H1 (cell line): ENCODE measurements at regions not wholly inside any gene's neighbourhood (a gene's known extent, or its start where the extent isn't known, plus 50 kb on each side); places are given as distances from the start of the nearest gene placed in this dataset.
A peak's percentile ranks its signal among the peaks of the same experiment; 100 is the strongest.

Experiments used
- CTCF ChIA-PET: fragments of 300-600 bp; sonication (Branson Sonifier 250); formaldehyde crosslinking; loops from one replicate; lab custom pipeline; 2021; ENCODE audit not compliant: partially characterized antibody; lab: Charles Lee
- POLR2A ChIA-PET: fragments of 300-600 bp; sonication (Branson Sonifier 250); formaldehyde crosslinking; loops from one replicate; lab custom pipeline; 2021; ENCODE audit warnings: inconsistent platforms; ENCODE audit not compliant: partially characterized antibody; lab: Charles Lee
- DNase-seq, 2 experiments: peaks; one replicate each; pipeline versions ENCODE4 v3.0.0 to v3.0.0-alpha.2; 2010 to 2022; ENCODE audit warnings: low spot score in 2 of 2, low read depth in 1 of 2, mixed read lengths in 1 of 2
- FAIRE-seq: peaks from 2 replicates; lab custom pipeline; 2011; peaks lifted over from hg19 to GRCh38; lab: Jason Lieb, UNC
- H2AFZ ChIP-seq: 2 replicates; pipeline ENCODE4 v1.8.1; 2012; ENCODE audit warnings: low read length, inconsistent platforms
- H2AK5ac ChIP-seq: 2 replicates; pipeline ENCODE4 v1.6.1; 2013; ENCODE audit warnings: low read depth, low read length
- H2BK120ac ChIP-seq: replicated peaks from 2 replicates; pipeline ENCODE3; 2013; ENCODE audit warnings: low read depth, low read length, inconsistent platforms
- H2BK12ac ChIP-seq: 2 replicates; pipeline ENCODE4 v1.6.1; 2013; ENCODE audit warnings: low read depth, low read length
- H2BK15ac ChIP-seq: 2 replicates; pipeline ENCODE4 v1.6.1; 2013; ENCODE audit warnings: low read length
- H2BK20ac ChIP-seq: 2 replicates; pipeline ENCODE4 v1.6.1; 2013; ENCODE audit warnings: low read length
- H2BK5ac ChIP-seq: 2 replicates; pipeline ENCODE4 v1.6.1; 2013; ENCODE audit warnings: low read depth, low read length
- H3K14ac ChIP-seq: 2 replicates; pipeline ENCODE4 v1.6.1; 2013; ENCODE audit warnings: inconsistent platforms; ENCODE audit not compliant: insufficient read length
- H3K18ac ChIP-seq: 2 replicates; pipeline ENCODE4 v1.6.1; 2013; ENCODE audit warnings: low read length; ENCODE audit errors: extremely low read depth
- H3K23ac ChIP-seq: 2 replicates; pipeline ENCODE4 v1.6.1; 2013; ENCODE audit warnings: inconsistent platforms; ENCODE audit not compliant: insufficient read length
- H3K23me2 ChIP-seq: 2 replicates; pipeline ENCODE4 v1.6.1; 2013; ENCODE audit warnings: low read depth, low read length
- H3K27ac ChIP-seq: 2 replicates; pipeline ENCODE4 v1.6.1; 2011; ENCODE audit warnings: low read depth, low read length, inconsistent platforms
- H3K27me3 ChIP-seq, 4 experiments: replicated peaks in 1 of 4; 1 replicate in 1 of 4; 2 replicates in 3 of 4; pipeline versions ENCODE4 v1.6.1 to v1.8.1; 2011 to 2013; ENCODE audit warnings: low read length in 3 of 4, mild to moderate bottlenecking in 3 of 4, inconsistent platforms in 2 of 4, mixed read lengths in 2 of 4, moderate library complexity in 1 of 4; ENCODE audit not compliant: control insufficient read depth in 3 of 4, insufficient read depth in 3 of 4; ENCODE audit errors: extremely low read depth in 1 of 4
- H3K36me3 ChIP-seq, 4 experiments: 2 replicates each; pipeline versions ENCODE4 v1.6.1 to v1.8.1; 2011 to 2013; ENCODE audit warnings: mild to moderate bottlenecking in 4 of 4, low read length in 3 of 4, moderate library complexity in 2 of 4, control low read depth in 1 of 4, inconsistent platforms in 1 of 4; ENCODE audit not compliant: insufficient read depth in 4 of 4, control insufficient read depth in 2 of 4
- H3K4ac ChIP-seq: replicated peaks from 2 replicates; pipeline ENCODE3; 2013; ENCODE audit warnings: low read length, low read depth, mixed read lengths, inconsistent platforms; ENCODE audit not compliant: insufficient read length
- H3K4me1 ChIP-seq, 4 experiments: replicated peaks in 1 of 4; 1 replicate in 1 of 4; 2 replicates in 3 of 4; pipeline versions ENCODE4 v1.6.1 to v1.8.1; 2011 to 2013; ENCODE audit warnings: low read length in 3 of 4, inconsistent platforms in 2 of 4, mixed read lengths in 1 of 4; ENCODE audit not compliant: insufficient read depth in 4 of 4, control insufficient read depth in 3 of 4
- H3K4me2 ChIP-seq, 2 experiments: 2 replicates each; pipeline versions ENCODE4 v1.6.1 to v1.8.1; 2011 to 2013; ENCODE audit warnings: low read depth in 2 of 2, low read length in 2 of 2, control low read depth in 1 of 2, inconsistent platforms in 1 of 2, mild to moderate bottlenecking in 1 of 2; ENCODE audit not compliant: insufficient read depth in 1 of 2
- H3K4me3 ChIP-seq, 4 experiments: fragments of 200-600, 300-600 bp in 1 of 4; sonication (generic), shearing (Covaris generic), sonication (Bioruptor Twin) in 1 of 4; 2 replicates each; pipeline versions ENCODE4 v1.5.1 to v1.8.1; 2011 to 2016; ENCODE audit warnings: low read length in 4 of 4, low read depth in 3 of 4, control low read depth in 2 of 4, inconsistent platforms in 2 of 4, mild to moderate bottlenecking in 2 of 4, mixed read lengths in 1 of 4, moderate library complexity in 1 of 4; ENCODE audit not compliant: insufficient read depth in 2 of 4; ENCODE audit errors: extremely low read depth in 1 of 4
- H3K56ac ChIP-seq: replicated peaks from 2 replicates; pipeline ENCODE3; 2013; ENCODE audit warnings: low read depth, mild to moderate bottlenecking, mixed read lengths, low read length, inconsistent platforms; ENCODE audit not compliant: insufficient read length
- H3K79me1 ChIP-seq: 2 replicates; pipeline ENCODE4 v1.6.1; 2013; ENCODE audit warnings: low read depth, low read length, control low read depth
- H3K79me2 ChIP-seq, 2 experiments: 2 replicates each; pipeline versions ENCODE4 v1.6.1 to v1.8.1; 2012 to 2013; ENCODE audit warnings: low read length in 2 of 2, mild to moderate bottlenecking in 2 of 2, inconsistent platforms in 1 of 2; ENCODE audit not compliant: insufficient read depth in 2 of 2, control insufficient read depth in 1 of 2
- H3K9ac ChIP-seq, 4 experiments: replicated peaks in 1 of 4; 1 replicate in 1 of 4; 2 replicates in 3 of 4; pipeline versions ENCODE4 v1.6.1 to v1.8.1; 2011 to 2013; ENCODE audit warnings: low read depth in 3 of 4, low read length in 3 of 4, control low read depth in 2 of 4, mild to moderate bottlenecking in 2 of 4, moderate library complexity in 2 of 4, inconsistent platforms in 1 of 4; ENCODE audit errors: extremely low read depth in 1 of 4
- H3K9me3 ChIP-seq, 2 experiments: 2 replicates each; pipeline versions ENCODE4 v1.6.1 to v1.8.1; 2012 to 2013; ENCODE audit warnings: mild to moderate bottlenecking in 2 of 2, moderate library complexity in 2 of 2, control low read depth in 1 of 2, inconsistent platforms in 1 of 2, low read depth in 1 of 2, low read length in 1 of 2, mixed read lengths in 1 of 2; ENCODE audit not compliant: insufficient read depth in 2 of 2
- H4K20me1 ChIP-seq, 2 experiments: replicated peaks in 1 of 2; 2 replicates each; pipeline versions ENCODE3 to v1.8.1; 2011 to 2013; ENCODE audit warnings: inconsistent platforms in 2 of 2, low read length in 2 of 2, mild to moderate bottlenecking in 1 of 2; ENCODE audit not compliant: insufficient read depth in 2 of 2, control insufficient read depth in 1 of 2
- H4K5ac ChIP-seq: 2 replicates; pipeline ENCODE4 v1.6.1; 2013; ENCODE audit warnings: low read length, low read depth, mixed read lengths, inconsistent platforms; ENCODE audit not compliant: insufficient read length
- H4K8ac ChIP-seq: 2 replicates; pipeline ENCODE4 v1.8.0; 2013; ENCODE audit warnings: mild to moderate bottlenecking, moderate library complexity, low read length, inconsistent platforms; ENCODE audit not compliant: insufficient read depth; ENCODE audit errors: extremely low read depth
- H4K91ac ChIP-seq: replicated peaks from 2 replicates; pipeline ENCODE3; 2013; ENCODE audit warnings: low read length, mixed read lengths, inconsistent platforms; ENCODE audit not compliant: insufficient read length
- EGR1 ChIP-seq: IDR thresholded peaks from 2 replicates; pipeline ENCODE4 v1.6.1; 2011; ENCODE audit warnings: low read depth, low read length, borderline replicate concordance
- NANOG ChIP-seq: IDR thresholded peaks from 2 replicates; pipeline ENCODE4 v1.6.1; 2011; ENCODE audit warnings: low read length, low read depth, mild to moderate bottlenecking, inconsistent platforms; ENCODE audit not compliant: insufficient read depth, poor library complexity, severe bottlenecking
- PHF8 ChIP-seq: fragments of 200-600 bp; sonication (generic); conservative IDR thresholded peaks from 2 replicates; pipeline ENCODE4 v1.7.1; 2012; ENCODE audit warnings: low read depth, mild to moderate bottlenecking, inconsistent platforms, low read length, moderate library complexity

DNA sequence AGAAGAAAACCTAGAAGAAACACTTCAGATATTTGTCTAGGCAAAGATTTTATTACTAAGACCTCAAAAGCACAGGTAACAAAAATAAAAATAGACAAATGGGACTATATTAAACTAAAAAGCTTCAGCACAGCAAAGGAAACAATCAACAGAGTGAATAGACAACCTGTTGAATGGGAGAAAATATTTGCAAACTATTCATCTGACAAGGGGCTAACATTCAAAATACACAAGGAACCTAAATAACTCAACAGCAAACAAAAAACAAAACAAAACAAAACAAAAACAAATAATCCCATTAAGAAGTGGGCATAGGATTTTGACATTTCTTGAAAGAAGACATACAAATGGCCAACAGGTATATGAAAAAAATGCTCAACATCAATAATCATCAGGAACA lies 192.7 kb upstream of the ZCCHC13 start:
- no peak overlapping the region for H3K9ac ChIP-seq
- no peaks in the 10 kb centered on the region for H3K79me1 ChIP-seq
- TF ChIP-seq NANOG (no peak), EGR1 (no peak), PHF8 (no peak)
- no peak overlapping the region for H2BK120ac ChIP-seq
- no peak overlapping the region for H2AFZ ChIP-seq
- no peak for DNase-seq
- H2BK5ac ChIP-seq: no peak overlapping the region
- H2AK5ac ChIP-seq: no peak overlapping the region
- POLR2A ChIA-PET: no interaction called here
- peak; percentile 68 for FAIRE-seq
- no peaks in the 10 kb centered on the region for H3K9me3 ChIP-seq
- no peak overlapping the region for H3K4me2 ChIP-seq
- H3K27me3 ChIP-seq: no peaks in the 10 kb centered on the region
- H4K20me1 ChIP-seq: no peaks in the 10 kb centered on the region
- H3K23me2 ChIP-seq: no peaks in the 10 kb centered on the region
- no peak overlapping the region for H3K4ac ChIP-seq
- no peak overlapping the region for H3K4me3 ChIP-seq
- no peak overlapping the region for H2BK15ac ChIP-seq
- no peaks in the 10 kb centered on the region for H3K79me2 ChIP-seq
- no peak overlapping the region for H2BK12ac ChIP-seq
- H3K36me3 ChIP-seq: no peaks in the 10 kb centered on the region; a peak in 1 of 8 replicates
- H4K91ac ChIP-seq: no peak overlapping the region
- no peak overlapping the region for H3K56ac ChIP-seq
- H2BK20ac ChIP-seq: no peak overlapping the region
- H4K8ac ChIP-seq: no peak overlapping the region
- no peaks in the 10 kb centered on the region for H3K4me1 ChIP-seq
- no peak overlapping the region for H3K23ac ChIP-seq
- CTCF ChIA-PET: no interaction called here
- H3K18ac ChIP-seq: no peak overlapping the region
- H4K5ac ChIP-seq: no peak overlapping the region
- H3K14ac ChIP-seq: no peak overlapping the region
- no peak overlapping the region for H3K27ac ChIP-seq
